ENCODE measurements at regions not wholly inside any gene's neighbourhood (a gene's known extent, or its start where the extent isn't known, plus 50 kb on each side); places are given as distances from the start of the nearest gene placed in this dataset.

GRCh38 chr4:22869235-22869634 is 176.5 kb downstream of the GBA3 start:
- Histone ChIP-seq H2AFZ (ENCODE audit: low read depth, low read length) (no peak overlapping the region), H3K9me1 (ENCODE audit: control insufficient read depth, insufficient read depth, low read length) (no peaks in the 10 kb centered on the region), H3K79me2 (ENCODE audit: control insufficient read depth, insufficient read depth, low read length) (no peaks in the 10 kb centered on the region), H4K20me1 (replicated peaks; ENCODE audit: control insufficient read depth, insufficient read depth, low read length) (no peaks in the 10 kb centered on the region), H3K4me3 (no peak overlapping the region), H3K27ac (ENCODE audit: extremely low read depth, low read depth, low read length) (no peak overlapping the region), H3K36me3 (ENCODE audit: control insufficient read depth, insufficient read depth, low read length) (no peaks in the 10 kb centered on the region), H3K4me2 (ENCODE audit: insufficient read depth, low read length) (no peak overlapping the region), H3K4me1 (replicated peaks in 1 of 2; ENCODE audit: control insufficient read depth in 2 of 2, insufficient read depth in 2 of 2, low read length in 2 of 2) (no peaks in the 10 kb centered on the region), H3K27me3 (ENCODE audit: control insufficient read depth in 2 of 2, insufficient read depth in 2 of 2, low read length in 2 of 2) (no peaks in the 10 kb centered on the region), H3K9me3 (replicated peaks; ENCODE audit: control insufficient read depth, insufficient read depth, low read depth, low read length) (no peaks in the 10 kb centered on the region), H3K9ac (ENCODE audit: insufficient read depth in 1 of 2, low read depth in 2 of 2, low read length in 2 of 2) (no peak overlapping the region)
- in situ Hi-C loops (cut with MboI) = no loop called here
- BruUV-seq (replicated peaks) = no TSS peak
- TF ChIP-seq ZC3H8 (IDR thresholded peaks at IDR 0.05) (no peak), CTCF (IDR thresholded peaks at IDR 0.05 in 2 of 3, conservative IDR thresholded peaks at IDR 0.05 in 1 of 3; ENCODE audit: insufficient read depth in 2 of 3, low read depth in 1 of 3, low read length in 3 of 3) (peak in 1 of 3 experiments; percentile 13; a peak in 1 of 6 replicates)
- 0% methylated on average over 3 of the region's 3 CpGs for WGBS (ENCODE audit: insufficient coverage, low coverage, missing lambda C conversion rate)
- DNase-seq (ENCODE audit: extremely low read depth in 1 of 4, low spot score in 3 of 4) (peak in 1 of 4 experiments; percentile 7), ATAC-seq (peak; percentile 69; the same call in 2 of the 3 replicates), FAIRE-seq (no peak)
- intact Hi-C loops (cut with micrococcal nuclease) = no loop called here
- POLR2A ChIA-PET = no interaction called here
- CTCF ChIA-PET (ENCODE audit: low intra/inter-chr PET ratio) = no interaction called here

Data from K562 (cell line).